Activated naive CD8-positive, alpha-beta T cell (primary cell): ENCODE measurements at regions not wholly inside any gene's neighbourhood (a gene's known extent, or its start where the extent isn't known, plus 50 kb on each side); places are given as distances from the start of the nearest gene placed in this dataset.
"Not testable (repeated sequence)": the region's sequence is repeated elsewhere in the genome, so short reads cannot be mapped to it uniquely, and the experiment has no call there.

Experiments
- H3K27ac Mint-ChIP-seq: one replicate; pipeline ENCODE4 v1.8.0; 2021; ENCODE audit warnings: mixed read lengths
- H3K27me3 Mint-ChIP-seq: one replicate; pipeline ENCODE4 v1.8.0; 2021; ENCODE audit warnings: mixed read lengths
- H3K36me3 Mint-ChIP-seq: one replicate; pipeline ENCODE4 v1.8.0; 2021; ENCODE audit warnings: mixed read lengths
- H3K4me1 Mint-ChIP-seq: one replicate; pipeline ENCODE4 v1.8.0; 2021; ENCODE audit warnings: low read depth, mixed read lengths
- H3K4me3 Mint-ChIP-seq: one replicate; pipeline ENCODE4 v1.8.0; 2021; ENCODE audit warnings: mild to moderate bottlenecking, mixed read lengths
- H3K9me3 Mint-ChIP-seq: one replicate; pipeline ENCODE4 v1.8.0; 2021; ENCODE audit warnings: low read depth, mixed read lengths

DNA sequence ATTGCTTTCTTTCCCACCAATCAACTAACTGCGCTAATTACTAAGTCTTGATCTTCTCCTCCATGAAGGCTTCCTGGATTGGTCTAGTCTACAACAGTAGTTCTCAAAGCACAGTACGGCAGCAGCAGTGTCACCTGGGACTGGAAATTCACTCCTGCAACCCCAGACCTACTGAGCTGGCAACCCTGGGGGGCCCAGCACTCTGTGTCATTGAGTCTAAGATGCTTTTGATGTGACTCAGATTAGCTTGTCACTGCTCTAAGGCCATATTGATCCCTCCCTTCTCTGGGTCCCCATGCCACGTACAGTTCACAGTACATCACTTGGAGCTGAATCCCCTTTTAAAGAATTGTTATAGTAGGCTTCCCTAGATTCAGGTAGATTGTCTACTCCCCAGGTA is 65.7 kb upstream of the KMT2C start:
- no peaks in the 10 kb centered on the region for H3K27me3 Mint-ChIP-seq
- H3K9me3 Mint-ChIP-seq: no peaks in the 10 kb centered on the region
- H3K4me3 Mint-ChIP-seq: no peak overlapping the region
- H3K4me1 Mint-ChIP-seq: no peaks in the 10 kb centered on the region
- H3K27ac Mint-ChIP-seq: no peak overlapping the region
- H3K36me3 Mint-ChIP-seq: no peaks in the 10 kb centered on the region

DNA sequence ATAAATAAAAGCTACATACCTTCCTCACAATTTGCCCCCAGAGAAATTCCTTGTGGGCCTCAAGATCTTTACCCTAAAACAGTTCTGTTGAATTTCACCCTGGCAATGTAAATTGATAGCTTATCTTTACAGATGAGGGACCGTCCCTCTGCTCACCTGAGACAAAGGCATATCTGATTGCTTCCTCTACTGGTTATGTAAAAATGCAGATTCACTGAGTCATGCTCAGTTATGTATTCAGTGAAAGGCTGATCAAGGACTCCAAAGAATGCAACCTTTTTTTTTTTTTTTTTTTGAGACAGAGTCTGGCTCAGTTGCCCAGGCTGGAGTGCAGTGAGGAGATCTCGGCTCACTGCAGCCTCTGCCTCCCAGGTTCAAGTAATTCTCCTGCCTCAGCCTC is 64.2 kb upstream of the KMT2C start:
- H3K4me1 Mint-ChIP-seq, H3K36me3 Mint-ChIP-seq, H3K27ac Mint-ChIP-seq, H3K27me3 Mint-ChIP-seq, H3K9me3 Mint-ChIP-seq, H3K4me3 Mint-ChIP-seq: not testable (repeated sequence)

DNA sequence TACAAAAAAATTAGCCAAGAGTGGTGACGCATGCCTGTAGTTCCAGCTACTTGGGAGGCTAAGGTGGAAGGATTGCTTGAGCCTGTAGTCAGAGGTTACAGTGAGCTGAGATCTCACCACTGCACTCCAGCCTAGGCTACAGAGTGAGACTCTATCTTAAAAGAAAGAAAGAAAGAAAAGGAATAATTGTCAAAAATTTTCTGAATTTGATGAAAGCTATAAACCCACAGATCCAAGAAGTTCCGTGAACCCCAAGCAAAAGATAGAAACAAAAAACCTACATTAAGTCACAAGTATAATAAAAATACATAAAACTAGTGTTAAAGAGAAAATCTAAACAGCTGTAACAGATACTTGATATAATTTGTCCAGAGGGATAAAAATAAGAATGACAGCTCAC is 60.1 kb upstream of the KMT2C start:
- H3K36me3 Mint-ChIP-seq: no peaks in the 10 kb centered on the region
- H3K4me3 Mint-ChIP-seq: no peak overlapping the region
- H3K4me1 Mint-ChIP-seq: no peaks in the 10 kb centered on the region
- no peaks in the 10 kb centered on the region for H3K27me3 Mint-ChIP-seq
- H3K9me3 Mint-ChIP-seq: no peaks in the 10 kb centered on the region
- H3K27ac Mint-ChIP-seq: no peak overlapping the region

DNA sequence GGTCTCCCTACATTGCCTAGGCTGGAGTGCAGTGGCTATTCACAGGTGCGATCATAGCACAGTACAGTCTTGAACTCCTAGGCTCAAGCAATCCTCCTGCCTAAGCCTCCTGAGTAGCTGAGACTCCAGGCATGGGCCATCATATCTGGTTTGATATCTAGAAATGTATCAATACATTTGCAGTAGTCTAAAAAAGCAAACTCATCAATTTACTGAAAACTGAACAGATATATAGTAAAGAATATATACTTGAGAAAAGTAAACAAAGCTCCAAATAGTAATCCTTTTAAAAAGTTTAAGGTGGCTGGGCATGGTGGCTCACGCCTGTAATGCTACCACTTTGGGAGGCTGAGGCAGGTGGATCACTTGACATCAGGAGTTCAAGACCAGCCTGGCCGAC is 57.1 kb upstream of the KMT2C start:
- Mint-ChIP-seq H3K27me3 (no peaks in the 10 kb centered on the region), H3K9me3 (no peaks in the 10 kb centered on the region), H3K27ac (no peak overlapping the region), H3K4me1 (no peaks in the 10 kb centered on the region), H3K4me3 (no peak overlapping the region), H3K36me3 (no peaks in the 10 kb centered on the region)

DNA sequence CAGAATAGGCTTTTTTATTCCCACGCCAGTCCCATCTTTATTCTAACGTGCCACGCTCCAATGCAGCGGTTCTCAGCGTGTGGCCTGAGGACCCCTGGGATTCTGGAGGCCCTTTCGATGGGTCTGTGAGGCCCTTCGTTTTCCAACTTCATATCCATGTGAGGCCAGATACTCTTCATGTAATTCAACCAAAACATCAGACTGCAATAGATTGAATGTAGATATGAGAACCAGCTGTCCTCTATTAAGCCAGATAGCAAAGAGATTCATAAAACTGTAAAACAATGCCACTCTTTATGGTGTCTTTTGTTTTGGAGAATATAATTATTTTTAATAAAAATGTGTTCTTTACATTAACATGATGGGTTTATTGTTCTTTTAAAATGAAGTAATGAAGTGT is 53.2 kb upstream of the KMT2C start:
- Mint-ChIP-seq H3K27ac (no peak overlapping the region), H3K4me3 (no peak overlapping the region), H3K27me3 (no peaks in the 10 kb centered on the region), H3K9me3 (no peaks in the 10 kb centered on the region), H3K4me1 (no peaks in the 10 kb centered on the region), H3K36me3 (no peaks in the 10 kb centered on the region)

DNA sequence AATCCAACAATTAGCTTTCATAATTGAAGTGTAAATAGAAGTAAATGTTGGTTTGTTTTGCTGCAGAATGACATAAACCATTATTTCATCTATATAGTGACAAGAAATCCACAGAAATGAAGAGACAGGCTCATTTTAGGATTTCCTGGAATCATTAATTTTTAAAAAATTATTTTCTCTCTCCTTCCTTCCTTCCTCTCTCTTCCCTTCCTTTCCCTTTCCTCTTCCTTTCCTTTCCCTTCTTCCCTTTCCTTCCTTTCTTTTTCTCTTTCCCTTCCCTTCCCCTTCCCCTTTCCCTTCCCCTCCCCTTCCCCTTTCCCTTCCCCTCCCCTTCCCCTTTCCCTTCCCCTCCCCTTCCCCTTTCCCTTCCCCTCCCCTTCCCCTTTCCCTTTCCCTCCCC is 51.2 kb upstream of the KMT2C start:
- H3K4me3 Mint-ChIP-seq: no peak overlapping the region
- no peaks in the 10 kb centered on the region for H3K36me3 Mint-ChIP-seq
- no peak overlapping the region for H3K27ac Mint-ChIP-seq
- no peaks in the 10 kb centered on the region for H3K9me3 Mint-ChIP-seq
- no peaks in the 10 kb centered on the region for H3K4me1 Mint-ChIP-seq
- H3K27me3 Mint-ChIP-seq: no peaks in the 10 kb centered on the region

DNA sequence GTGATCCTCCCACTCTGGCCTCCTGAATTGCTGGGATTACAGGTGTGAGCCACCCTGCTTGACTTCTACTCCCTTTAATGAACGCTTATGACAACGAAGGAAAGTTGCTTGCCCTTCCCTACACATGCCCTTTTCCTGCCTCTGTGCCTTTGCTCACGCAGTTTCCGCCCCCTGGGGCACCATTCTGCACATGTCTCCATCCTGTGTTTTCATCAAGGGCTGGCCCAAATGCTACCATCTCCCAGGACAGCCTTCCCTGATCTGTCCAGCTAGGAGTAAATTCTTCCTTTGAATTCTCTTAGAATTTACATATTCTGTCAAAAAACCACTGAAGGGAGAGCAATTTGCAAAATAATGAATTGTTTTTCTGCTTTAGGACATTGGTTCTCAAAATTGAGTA is 50.0 kb upstream of the KMT2C start:
- no peaks in the 10 kb centered on the region for H3K4me1 Mint-ChIP-seq
- H3K27me3 Mint-ChIP-seq: no peaks in the 10 kb centered on the region
- H3K27ac Mint-ChIP-seq: no peak overlapping the region
- no peaks in the 10 kb centered on the region for H3K9me3 Mint-ChIP-seq
- H3K4me3 Mint-ChIP-seq: no peak overlapping the region
- no peaks in the 10 kb centered on the region for H3K36me3 Mint-ChIP-seq
